ENCODE measurements at regions not wholly inside any gene's neighbourhood (a gene's known extent, or its start where the extent isn't known, plus 50 kb on each side); places are given as distances from the start of the nearest gene placed in this dataset.
"Not testable (repeated sequence)": the region's sequence is repeated elsewhere in the genome, so short reads cannot be mapped to it uniquely, and the experiment has no call there.

- no peak for DNase-seq (ENCODE audit: low spot score)
Observed at GRCh38 chr1:163983097-163983496, 575.9 kb upstream of the PBX1 start.

DNA sequence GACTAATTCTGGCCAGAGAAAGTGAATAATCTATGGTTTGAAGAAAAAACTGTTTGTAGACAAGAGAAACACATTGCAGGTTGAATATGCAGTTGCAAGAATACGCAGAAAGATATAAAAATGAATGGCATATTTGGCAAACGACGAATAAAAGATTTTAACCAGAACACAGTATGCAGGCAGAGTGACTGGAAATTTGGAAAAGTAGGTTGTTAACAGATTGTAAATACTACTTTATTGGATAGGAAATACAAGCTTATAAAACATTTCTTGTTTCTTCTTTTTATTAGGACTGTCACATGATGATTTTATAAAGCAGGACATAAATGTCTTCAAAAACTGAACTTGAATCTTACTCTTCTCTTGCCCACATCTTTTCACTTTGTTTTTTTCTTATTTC, 573.3 kb upstream of the PBX1 start:
- no peak for DNase-seq (ENCODE audit: low spot score)

DNA sequence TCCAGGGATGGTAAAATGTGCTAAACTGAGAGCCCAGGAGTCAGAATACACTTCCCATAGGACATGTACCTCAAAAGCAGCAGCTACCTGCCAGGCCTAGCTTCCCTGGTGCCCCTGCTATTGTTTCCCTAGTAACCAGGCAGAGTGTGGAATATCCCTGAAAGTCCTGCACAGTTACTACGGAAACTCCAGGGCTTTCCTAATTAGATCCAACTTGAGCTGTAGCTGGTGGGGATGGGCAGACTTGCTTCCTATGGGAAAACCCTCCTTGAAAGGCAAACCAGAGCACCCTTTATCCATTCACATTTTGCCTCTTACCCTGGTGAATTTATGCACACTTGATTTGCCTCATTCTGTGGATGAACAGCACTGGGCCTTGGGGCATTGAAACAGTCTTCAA, 559.9 kb upstream of the PBX1 start:
- no peak for DNase-seq (ENCODE audit: low spot score)

- not testable (repeated sequence) for DNase-seq (ENCODE audit: low spot score)
Observed at GRCh38 chr1:164006186-164006585, 552.8 kb upstream of the PBX1 start.

GRCh38 chr1:164006621-164007020, 552.4 kb upstream of the PBX1 start:
- DNase-seq (ENCODE audit: low spot score), result no peak

- no peak for DNase-seq (ENCODE audit: low spot score)
Observed at GRCh38 chr1:164017239-164017638, 541.7 kb upstream of the PBX1 start.

GRCh38 chr1:164020391-164020790, 538.6 kb upstream of the PBX1 start:
- DNase-seq (ENCODE audit: low spot score), result no peak

DNA sequence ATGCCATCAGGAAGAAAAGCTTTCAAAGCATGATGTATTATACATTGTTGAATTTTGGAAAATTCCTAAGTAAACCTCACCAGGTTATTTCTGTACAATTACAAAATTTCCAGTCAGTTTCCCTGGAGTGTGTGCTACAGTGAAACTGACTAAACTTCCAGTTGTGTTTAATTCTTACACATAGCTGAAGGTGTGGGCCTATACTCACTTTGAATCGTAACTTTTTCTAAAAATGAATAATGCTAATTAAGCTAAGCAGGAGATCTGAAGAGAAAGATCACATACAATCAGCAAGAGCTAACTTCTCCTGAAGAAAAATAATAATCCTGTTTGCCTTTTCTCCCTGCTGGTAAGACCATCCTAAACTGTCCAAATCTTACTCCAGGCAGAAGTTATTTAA, 537.2 kb upstream of the PBX1 start:
- no peak for DNase-seq (ENCODE audit: low spot score)

GRCh38 chr1:164033782-164034181, 525.2 kb upstream of the PBX1 start:
- no peak for DNase-seq (ENCODE audit: low spot score)

GRCh38 chr1:164040754-164041153, 518.2 kb upstream of the PBX1 start:
- DNase-seq (ENCODE audit: low spot score), result no peak

DNA sequence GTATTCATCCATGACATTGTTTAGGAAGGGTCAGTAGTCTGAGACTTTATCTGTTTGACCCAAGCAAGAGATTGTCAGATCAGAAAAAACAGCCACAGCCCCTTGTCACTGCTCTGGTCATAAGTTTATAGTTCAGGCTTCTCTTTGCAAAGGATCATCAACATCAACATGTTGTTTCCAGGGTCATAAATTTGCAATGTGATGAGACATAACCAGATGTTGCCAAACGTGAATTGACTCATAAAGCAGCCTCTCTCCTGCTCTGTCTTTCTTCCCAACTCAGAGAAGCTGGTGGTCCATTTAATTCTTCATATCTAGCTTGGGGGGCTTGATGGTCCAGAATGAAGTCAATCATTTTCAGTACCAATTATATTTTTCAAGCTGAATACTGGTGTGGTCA, 507.2 kb upstream of the PBX1 start:
- DNase-seq (ENCODE audit: low spot score), result no peak

DNA sequence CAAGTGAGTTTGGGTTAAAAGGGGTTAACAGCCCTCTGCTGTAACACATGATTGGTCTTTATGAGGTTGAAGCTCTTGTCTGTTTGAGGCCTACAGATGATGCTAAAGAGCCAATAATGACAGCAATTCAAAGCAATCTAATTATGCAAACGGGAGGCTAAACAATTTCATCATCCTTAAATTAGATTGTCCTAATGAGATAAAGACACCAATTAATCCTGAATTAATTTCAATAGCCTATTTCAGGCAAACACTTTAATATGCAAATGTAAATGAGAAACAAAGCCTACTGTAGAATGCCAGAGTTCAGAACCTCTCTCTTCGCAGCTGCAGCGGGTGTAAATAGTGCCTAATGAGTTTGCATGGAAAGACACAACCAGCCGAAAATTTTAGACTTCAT, 504.7 kb upstream of the PBX1 start:
- DNase-seq (ENCODE audit: low spot score), result no peak

DNA sequence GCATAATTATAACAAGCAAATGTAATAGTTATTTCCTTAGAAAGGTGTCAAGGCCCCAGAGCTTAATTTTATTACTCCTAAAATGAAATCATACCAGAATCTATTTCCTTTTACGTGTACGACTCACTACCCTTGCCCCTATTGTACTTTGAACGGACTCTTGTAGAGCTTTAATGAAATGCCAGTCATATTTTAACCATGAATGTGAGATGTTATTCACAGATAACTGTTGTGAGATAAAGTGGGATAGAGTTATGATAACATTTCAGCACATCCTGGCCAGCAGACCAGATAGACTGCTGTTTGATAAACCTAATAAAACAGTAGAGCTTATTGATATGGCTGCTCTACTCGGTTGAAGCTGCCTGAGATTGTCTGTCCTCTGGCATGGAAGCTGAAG, 500.8 kb upstream of the PBX1 start:
- no peak for DNase-seq (ENCODE audit: low spot score)

DNA sequence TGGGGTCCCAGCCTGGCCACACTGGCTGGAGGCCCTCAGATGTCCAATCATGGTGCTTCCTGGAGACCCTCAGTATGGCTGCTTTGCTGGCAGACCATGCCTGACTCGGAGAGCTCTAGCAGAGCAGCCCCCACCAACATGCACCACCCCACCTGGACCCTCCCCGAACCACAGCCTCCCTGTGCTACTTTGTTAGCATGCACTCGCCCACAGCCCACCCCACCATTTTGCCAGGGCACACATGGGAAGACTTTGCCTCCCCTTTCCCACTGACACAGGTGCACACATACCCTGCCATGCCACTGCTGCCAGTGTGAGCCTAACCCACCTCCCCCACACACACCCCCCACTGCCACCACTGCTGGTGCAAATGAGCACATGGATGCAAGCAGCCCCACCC, 497.5 kb upstream of the PBX1 start:
- no peak for DNase-seq (ENCODE audit: low spot score)

- no peak for DNase-seq (ENCODE audit: low spot score)
Observed at GRCh38 chr1:164064501-164064900, 494.5 kb upstream of the PBX1 start.

- DNase-seq (ENCODE audit: low spot score), result no peak
Observed at GRCh38 chr1:164071288-164071687, 487.7 kb upstream of the PBX1 start.

GRCh38 chr1:164086832-164087231, 472.2 kb upstream of the PBX1 start:
- DNase-seq (ENCODE audit: low spot score), result no peak

DNA sequence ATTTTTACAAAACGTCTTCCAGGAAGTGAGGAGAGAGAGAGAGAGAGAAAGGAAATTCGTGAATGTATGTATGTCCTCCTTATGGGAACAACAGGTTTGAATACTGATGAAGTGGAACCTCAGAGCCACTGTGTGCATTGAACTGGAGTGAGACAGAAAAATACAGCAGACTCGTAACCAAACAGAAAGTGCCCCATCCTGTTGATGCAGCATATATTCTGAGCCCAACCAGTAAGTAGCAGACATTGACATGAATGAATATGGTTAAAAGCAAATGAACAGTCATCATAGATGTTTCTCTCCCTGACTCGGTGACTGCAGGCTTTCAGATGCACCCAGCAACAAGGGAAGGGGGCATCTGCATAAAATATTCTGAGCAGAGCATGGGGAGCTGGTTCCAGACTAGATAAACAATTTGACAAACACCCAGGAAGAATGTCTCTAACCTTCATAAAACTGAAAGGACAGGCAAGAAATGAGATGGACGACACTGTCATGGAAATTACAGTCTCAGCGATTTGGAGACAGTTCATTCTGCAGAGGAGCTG, 471.0 kb upstream of the PBX1 start:
- DNase-seq (ENCODE audit: low spot score), result no peak

GRCh38 chr1:164092603-164093353, 466.2 kb upstream of the PBX1 start:
- DNase-seq (ENCODE audit: low spot score), result no peak

DNA sequence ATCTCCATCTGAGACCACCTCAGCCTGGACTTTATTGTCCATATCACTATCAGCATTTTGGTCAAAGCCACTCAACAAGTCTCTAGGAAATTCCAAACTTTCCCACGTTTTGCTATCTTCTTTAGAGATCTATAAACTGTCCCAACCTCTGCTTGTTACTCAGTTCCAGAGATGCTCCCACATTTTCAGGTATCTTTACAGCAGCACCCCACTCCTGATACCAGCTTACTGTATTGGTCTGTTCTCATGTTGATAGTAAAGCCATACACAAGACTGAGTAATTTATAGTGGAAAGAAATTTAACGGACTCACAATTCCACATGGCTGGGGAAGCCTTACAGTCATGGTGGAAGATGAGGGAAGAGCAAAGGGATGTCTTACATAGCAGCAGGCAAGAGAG, 465.4 kb upstream of the PBX1 start:
- DNase-seq (ENCODE audit: low spot score), result no peak

DNA sequence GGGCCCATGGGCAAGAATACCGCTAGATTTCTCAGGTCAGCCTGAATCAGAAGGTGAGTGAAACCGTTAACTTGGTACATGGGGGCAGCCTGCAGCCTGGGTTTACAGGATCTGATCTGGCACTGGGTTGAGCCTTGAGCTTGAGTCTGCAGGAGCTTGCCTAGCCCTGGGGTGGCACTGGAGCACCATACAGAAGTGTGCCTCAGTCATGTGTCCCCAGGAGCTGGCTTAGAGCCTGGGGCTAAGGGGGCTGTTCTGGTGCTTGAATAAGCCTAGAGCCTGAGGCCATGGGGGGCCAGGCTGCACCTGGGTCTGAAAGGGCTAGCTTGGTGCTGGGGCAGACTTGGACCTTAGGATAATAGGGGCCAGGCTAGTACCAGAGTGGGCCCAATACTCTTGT, 457.2 kb upstream of the PBX1 start:
- DNase-seq (ENCODE audit: low spot score), result no peak

DNA sequence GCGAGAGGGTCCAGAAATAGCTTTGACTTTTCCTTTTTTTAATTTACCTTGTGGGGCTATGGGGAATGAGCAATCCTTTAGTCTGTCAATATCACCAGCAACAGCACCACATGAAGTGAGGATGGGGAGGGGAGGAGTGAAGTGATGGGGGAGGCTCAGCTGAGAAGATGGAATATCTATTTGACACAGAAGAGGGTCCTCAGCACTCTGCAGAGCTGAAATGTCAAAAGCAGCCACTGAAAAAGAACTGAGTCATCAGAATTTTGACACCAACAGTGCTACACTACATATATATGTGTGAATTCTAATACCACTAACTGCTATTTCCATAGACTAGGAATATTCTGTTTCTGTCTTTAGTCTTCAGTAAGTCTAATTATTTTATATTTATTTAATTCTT, 427.0 kb upstream of the PBX1 start:
- no peak for DNase-seq (ENCODE audit: low spot score)

DNA sequence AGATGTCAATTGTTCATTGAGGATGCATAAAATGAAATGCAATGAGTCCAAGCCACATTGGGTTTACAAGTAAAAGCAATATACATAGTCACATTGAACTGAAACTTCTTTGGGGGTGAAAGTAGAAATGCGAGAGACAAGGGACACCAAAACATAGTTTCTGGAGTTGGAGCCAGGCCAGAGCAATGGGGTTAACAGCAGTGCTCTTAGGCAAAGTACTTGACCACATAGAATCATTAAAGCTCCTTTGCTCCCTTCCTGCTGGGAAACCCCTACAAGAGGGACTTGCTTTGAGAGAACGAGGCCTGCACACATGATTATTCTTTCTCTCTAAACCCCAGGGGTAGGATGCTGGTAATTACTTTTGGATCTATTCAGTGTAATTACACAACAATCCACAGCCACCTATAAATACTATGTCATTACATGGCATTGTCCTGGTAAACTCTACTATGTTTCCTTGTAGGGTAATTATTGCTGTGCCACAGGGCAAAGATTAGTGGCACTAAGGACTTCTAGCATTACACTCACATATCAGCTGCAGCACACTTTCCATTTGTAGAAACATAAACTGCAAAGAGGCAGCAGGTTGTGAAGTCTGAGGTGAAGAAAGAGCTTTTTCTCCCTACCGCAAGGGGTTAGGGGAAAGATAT, 421.6 kb upstream of the PBX1 start:
- DNase-seq (ENCODE audit: low spot score), result no peak

- no peak for DNase-seq (ENCODE audit: low spot score)
Observed at GRCh38 chr1:164141797-164142196, 417.2 kb upstream of the PBX1 start.
